ENCODE measurements at regions not wholly inside any gene's neighbourhood (a gene's known extent, or its start where the extent isn't known, plus 50 kb on each side); places are given as distances from the start of the nearest gene placed in this dataset.

GRCh38 chr16:13435415-13435814 is 484.5 kb upstream of the ERCC4 start:
- Histone ChIP-seq H3K4me1 (no peaks in the 10 kb centered on the region), H3K27me3 (no peaks in the 10 kb centered on the region), H3K36me3 (no peaks in the 10 kb centered on the region), H3K4me3 (no peak overlapping the region), H3K27ac (no peak overlapping the region), H3K9me3 (no peaks in the 10 kb centered on the region)
- intact Hi-C loops (cut with DNase I; ENCODE audit: low total_unique reads): no loop called here
- DNase-seq: no peak
- TF ChIP-seq, protein P1, sequence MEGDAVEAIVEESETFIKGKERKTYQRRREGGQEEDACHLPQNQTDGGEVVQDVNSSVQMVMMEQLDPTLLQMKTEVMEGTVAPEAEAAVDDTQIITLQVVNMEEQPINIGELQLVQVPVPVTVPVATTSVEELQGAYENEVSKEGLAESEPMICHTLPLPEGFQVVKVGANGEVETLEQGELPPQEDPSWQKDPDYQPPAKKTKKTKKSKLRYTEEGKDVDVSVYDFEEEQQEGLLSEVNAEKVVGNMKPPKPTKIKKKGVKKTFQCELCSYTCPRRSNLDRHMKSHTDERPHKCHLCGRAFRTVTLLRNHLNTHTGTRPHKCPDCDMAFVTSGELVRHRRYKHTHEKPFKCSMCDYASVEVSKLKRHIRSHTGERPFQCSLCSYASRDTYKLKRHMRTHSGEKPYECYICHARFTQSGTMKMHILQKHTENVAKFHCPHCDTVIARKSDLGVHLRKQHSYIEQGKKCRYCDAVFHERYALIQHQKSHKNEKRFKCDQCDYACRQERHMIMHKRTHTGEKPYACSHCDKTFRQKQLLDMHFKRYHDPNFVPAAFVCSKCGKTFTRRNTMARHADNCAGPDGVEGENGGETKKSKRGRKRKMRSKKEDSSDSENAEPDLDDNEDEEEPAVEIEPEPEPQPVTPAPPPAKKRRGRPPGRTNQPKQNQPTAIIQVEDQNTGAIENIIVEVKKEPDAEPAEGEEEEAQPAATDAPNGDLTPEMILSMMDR (IDR thresholded peaks at IDR 0.05): no peak
- no peak for TF ChIP-seq POLR2A (IDR thresholded peaks at IDR 0.05)

GRCh38 chr16:13435873-13436474 is 484.0 kb upstream of the ERCC4 start:
- no peak overlapping the region for H3K27ac ChIP-seq
- DNase-seq: no peak
- H3K4me3 ChIP-seq: no peak overlapping the region
- TF ChIP-seq, protein P1 (IDR thresholded peaks at IDR 0.05): no peak
- TF ChIP-seq POLR2A (IDR thresholded peaks at IDR 0.05): no peak
- no peaks in the 10 kb centered on the region for H3K9me3 ChIP-seq
- H3K36me3 ChIP-seq: no peaks in the 10 kb centered on the region
- no peaks in the 10 kb centered on the region for H3K4me1 ChIP-seq
- no peaks in the 10 kb centered on the region for H3K27me3 ChIP-seq
- intact Hi-C loops (cut with DNase I; ENCODE audit: low total_unique reads): no loop called here

- TF ChIP-seq, protein P1 (IDR thresholded peaks at IDR 0.05): no peak
- TF ChIP-seq POLR2A (IDR thresholded peaks at IDR 0.05): no peak
- no peaks in the 10 kb centered on the region for H3K36me3 ChIP-seq
- H3K27ac ChIP-seq: no peak overlapping the region
- H3K9me3 ChIP-seq: no peaks in the 10 kb centered on the region
- intact Hi-C loops (cut with DNase I; ENCODE audit: low total_unique reads): no loop called here
- H3K4me3 ChIP-seq: no peak overlapping the region
- H3K27me3 ChIP-seq: no peaks in the 10 kb centered on the region
- no peak for DNase-seq
- no peaks in the 10 kb centered on the region for H3K4me1 ChIP-seq
Measured at GRCh38 chr16:13436641-13437412, 483.1 kb upstream of the ERCC4 start.

DNA sequence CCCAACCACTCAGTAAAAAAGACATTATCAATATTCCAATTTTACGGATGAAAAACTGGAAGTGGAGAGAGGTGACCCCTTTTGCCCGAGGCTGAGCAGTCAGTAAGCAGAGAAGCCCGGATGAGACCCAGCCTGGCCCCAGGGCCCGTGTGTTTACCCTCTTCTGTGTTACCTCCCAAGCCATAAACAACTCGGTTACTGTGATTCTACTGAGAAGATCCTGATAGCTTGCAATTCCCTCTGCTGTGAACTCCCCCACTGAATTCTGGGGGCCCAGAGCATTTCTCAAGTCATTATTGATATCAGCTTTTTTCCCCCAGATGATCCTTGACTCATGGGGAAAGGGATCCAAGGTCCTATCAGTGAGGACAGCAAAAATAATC is 482.6 kb upstream of the ERCC4 start:
- no peak for TF ChIP-seq POLR2A (IDR thresholded peaks at IDR 0.05)
- TF ChIP-seq, protein P1 (IDR thresholded peaks at IDR 0.05): no peak
- no peak for DNase-seq
- Histone ChIP-seq H3K9me3 (no peaks in the 10 kb centered on the region), H3K36me3 (no peaks in the 10 kb centered on the region), H3K4me1 (no peaks in the 10 kb centered on the region), H3K4me3 (no peak overlapping the region), H3K27me3 (no peaks in the 10 kb centered on the region), H3K27ac (no peak overlapping the region)
- intact Hi-C loops (cut with DNase I; ENCODE audit: low total_unique reads): no loop called here

DNA sequence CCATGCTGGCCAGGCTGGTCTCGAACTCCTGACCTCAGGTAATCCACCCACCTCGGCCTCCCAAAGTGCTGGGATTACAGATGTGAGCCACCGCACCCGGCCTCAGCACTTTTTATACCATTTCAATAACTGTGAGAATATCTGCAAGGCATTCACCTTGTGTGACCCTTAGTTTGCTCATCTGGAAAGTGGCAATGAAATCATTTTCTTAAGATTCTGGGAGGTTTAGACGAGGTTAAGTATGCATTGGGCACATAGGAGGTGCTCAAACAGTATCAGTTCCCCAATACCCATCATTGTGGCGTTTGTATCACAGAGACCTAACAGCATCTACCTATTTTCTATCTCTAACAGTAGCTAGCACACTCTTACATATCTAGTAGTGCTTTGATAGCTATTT is 481.9 kb upstream of the ERCC4 start:
- no peak overlapping the region for H3K27ac ChIP-seq
- H3K4me3 ChIP-seq: no peak overlapping the region
- no peak for TF ChIP-seq POLR2A (IDR thresholded peaks at IDR 0.05)
- TF ChIP-seq, protein P1 (IDR thresholded peaks at IDR 0.05): no peak
- H3K9me3 ChIP-seq: no peaks in the 10 kb centered on the region
- intact Hi-C loops (cut with DNase I; ENCODE audit: low total_unique reads): no loop called here
- H3K4me1 ChIP-seq: no peaks in the 10 kb centered on the region
- H3K36me3 ChIP-seq: no peaks in the 10 kb centered on the region
- no peaks in the 10 kb centered on the region for H3K27me3 ChIP-seq
- DNase-seq: no peak
